K562 (cell line): ENCODE measurements at regions not wholly inside any gene's neighbourhood (a gene's known extent, or its start where the extent isn't known, plus 50 kb on each side); places are given as distances from the start of the nearest gene placed in this dataset.

Experiments used
- ATAC-seq: fragments of 200-7000 bp; cut with Tn5 transposase; 3 replicates; pipeline ENCODE4 v1.9.1; 2020; ENCODE audit warnings: moderate library complexity
- BruUV-seq: library from RNA; stranded (reverse); fragments of 400-500 nt; replicated peaks from 2 replicates; lab custom pipeline; 2021; lab: Mats Ljungman, UMichigan
- CTCF ChIA-PET: fragments of 300-600 bp; formaldehyde crosslinking; extraction: SDS; loops from one replicate; lab custom pipeline; 2021; ENCODE audit warnings: low intra/inter-chr PET ratio; lab: Yijun Ruan, JAX
- POLR2A ChIA-PET: fragments of 300-600, 350-650 bp; sonication (Branson Sonifier 250); formaldehyde crosslinking; extraction: SDS; loops from one replicate; lab custom pipeline; 2021; ENCODE audit warnings: antibody characterized with exemption, inconsistent platforms; lab: Yijun Ruan, JAX
- DNase-seq, 4 experiments: peaks; one replicate each; pipeline versions ENCODE4 v3.0.0 to v3.0.0-alpha.2; 2011 to 2018; ENCODE audit warnings: low spot score in 3 of 4, mixed read lengths in 3 of 4; ENCODE audit errors: extremely low read depth in 1 of 4
- FAIRE-seq: peaks from 2 replicates; lab custom pipeline; 2011; peaks lifted over from hg19 to GRCh38; lab: Jason Lieb, UNC
- H2AFZ ChIP-seq: 2 replicates; pipeline ENCODE4 v1.6.0; 2011; ENCODE audit warnings: low read depth, low read length, control low read depth, inconsistent platforms
- H3K27ac ChIP-seq: fragments of 200-600 bp; 3 replicates; pipeline ENCODE4 v1.8.0; 2011; ENCODE audit warnings: low read depth, mild to moderate bottlenecking, control low read depth, inconsistent platforms, low read length, moderate library complexity, mixed read lengths; ENCODE audit errors: extremely low read depth
- H3K27me3 ChIP-seq, 2 experiments: fragments of 300-600 bp in 1 of 2; 2 replicates in 1 of 2; 3 replicates in 1 of 2; pipeline versions ENCODE4 v1.6.0 to v1.8.0; 2011; ENCODE audit warnings: inconsistent platforms in 2 of 2, low read length in 2 of 2, mild to moderate bottlenecking in 1 of 2, mixed read lengths in 1 of 2, moderate library complexity in 1 of 2; ENCODE audit not compliant: control insufficient read depth in 2 of 2, insufficient read depth in 2 of 2
- H3K36me3 ChIP-seq: fragments of 300-600 bp; 3 replicates; pipeline ENCODE4 v1.8.0; 2011; ENCODE audit warnings: mild to moderate bottlenecking, low read length, inconsistent platforms; ENCODE audit not compliant: control insufficient read depth, insufficient read depth
- H3K4me1 ChIP-seq, 2 experiments: fragments of 200-600 bp in 1 of 2; replicated peaks in 1 of 2; 2 replicates in 1 of 2; 3 replicates in 1 of 2; pipeline versions ENCODE4 v1.5.1 to v1.8.0; 2011; ENCODE audit warnings: inconsistent platforms in 2 of 2, low read length in 2 of 2, mild to moderate bottlenecking in 1 of 2, mixed read lengths in 1 of 2, moderate library complexity in 1 of 2; ENCODE audit not compliant: control insufficient read depth in 2 of 2, insufficient read depth in 2 of 2
- H3K4me2 ChIP-seq: 2 replicates; pipeline ENCODE4 v1.6.1; 2011; ENCODE audit warnings: low read length, control low read depth, inconsistent platforms, mixed read lengths; ENCODE audit not compliant: insufficient read depth
- H3K4me3 ChIP-seq: fragments of 200-600 bp; sonication (generic), shearing (Covaris generic); 2 replicates; pipeline ENCODE4 v1.5.1; 2016; ENCODE audit warnings: control low read depth, inconsistent platforms
- H3K79me2 ChIP-seq: fragments of 200-600 bp; 3 replicates; pipeline ENCODE4 v1.8.0; 2011; ENCODE audit warnings: low read length, inconsistent platforms; ENCODE audit not compliant: control insufficient read depth, insufficient read depth
- H3K9ac ChIP-seq, 2 experiments: 2 replicates each; pipeline versions ENCODE4 v1.6.0 to v1.6.1; 2011; ENCODE audit warnings: low read depth in 2 of 2, low read length in 2 of 2, control low read depth in 1 of 2, inconsistent platforms in 1 of 2, mild to moderate bottlenecking in 1 of 2, mixed read lengths in 1 of 2; ENCODE audit not compliant: insufficient read depth in 1 of 2
- H3K9me1 ChIP-seq: one replicate; pipeline ENCODE4 v1.6.0; 2011; ENCODE audit warnings: inconsistent platforms, mild to moderate bottlenecking, low read length, moderate library complexity; ENCODE audit not compliant: control insufficient read depth, insufficient read depth
- H3K9me3 ChIP-seq: replicated peaks from 2 replicates; pipeline ENCODE4 v1.5.1; 2011; ENCODE audit warnings: low read depth, low read length, inconsistent platforms; ENCODE audit not compliant: control insufficient read depth, insufficient read depth
- H4K20me1 ChIP-seq: replicated peaks from 2 replicates; pipeline ENCODE4 v1.6.1; 2011; ENCODE audit warnings: low read length, inconsistent platforms, mixed read lengths; ENCODE audit not compliant: control insufficient read depth, insufficient read depth
- ARID1B ChIP-seq: fragments of 450-650 bp; IDR thresholded peaks from 2 replicates; pipeline ENCODE4 v1.6.1; 2016; ENCODE audit warnings: antibody characterized with exemption, mild to moderate bottlenecking, inconsistent platforms
- CREM ChIP-seq: IDR thresholded peaks from 2 replicates; pipeline ENCODE4 v1.6.1; 2014; ENCODE audit warnings: antibody characterized with exemption, low read depth
- NFE2L1 ChIP-seq: fragments of 450-650 bp; IDR thresholded peaks from 2 replicates; pipeline ENCODE4 v1.6.1; 2016; ENCODE audit warnings: missing genetic modification characterization, low read depth, mild to moderate bottlenecking, missing compliant biosample characterization, moderate library complexity, borderline replicate concordance
- POLR2A ChIP-seq: fragments of 450-650 bp; conservative IDR thresholded peaks from 2 replicates; pipeline ENCODE4 v1.6.1; 2016
- RBBP5 ChIP-seq: fragments of 200-600 bp; sonication (generic); IDR thresholded peaks from 2 replicates; pipeline ENCODE4 v1.6.1; 2012; ENCODE audit warnings: borderline replicate concordance, mild to moderate bottlenecking, low read length, control low read depth, inconsistent platforms; ENCODE audit not compliant: insufficient read depth, poor library complexity, severe bottlenecking
- RBM25 ChIP-seq: fragments of 200-400 bp; formaldehyde crosslinking; IDR thresholded peaks from 2 replicates; pipeline ENCODE4 v1.6.1; 2018; ENCODE audit warnings: low read length, low read depth, moderate library complexity; ENCODE audit not compliant: severe bottlenecking
- ZNF184 ChIP-seq: sonication (generic); formaldehyde crosslinking; IDR thresholded peaks from 2 replicates; pipeline ENCODE4 v1.5.0; 2020; ENCODE audit warnings: missing genetic modification reagents
- ZNF263 ChIP-seq: sonication (generic); formaldehyde crosslinking; IDR thresholded peaks from 2 replicates; pipeline ENCODE4 v1.8.0; 2022; ENCODE audit warnings: mild to moderate bottlenecking, missing genetic modification reagents, borderline replicate concordance
- WGBS: fragments of 100-300 bp; shearing (Covaris generic); methylation state at CpG from one replicate; pipeline ENCODE4 v1.1.6; 2016; ENCODE audit warnings: low coverage, mixed read lengths; ENCODE audit not compliant: insufficient coverage; ENCODE audit errors: missing lambda C conversion rate; 5-methylcytosine and 5-hydroxymethylcytosine counted together
- in situ Hi-C: fragments of 300-500 bp; cut with MboI; formaldehyde crosslinking; loops from 4 replicates; pipeline ENCODE4 v1.15.0; 2018; ENCODE audit warnings: inconsistent platforms, mixed read lengths
- intact Hi-C: fragments of 100-400 bp; cut with micrococcal nuclease; formaldehyde crosslinking; loops from 2 replicates; pipeline ENCODE4 v1.14.2; 2022
- TF ChIP-seq, protein P1 (sequence below): fragments of 450-650 bp; IDR thresholded peaks from 2 replicates; pipeline ENCODE4 v1.6.1; 2014; ENCODE audit warnings: low read depth, mild to moderate bottlenecking, moderate library complexity, borderline replicate concordance
- TF ChIP-seq, protein P2 (sequence below): sonication (generic); formaldehyde crosslinking; IDR thresholded peaks from 2 replicates; pipeline ENCODE4 v1.9.0; 2022; ENCODE audit warnings: mild to moderate bottlenecking, missing genetic modification reagents
- TF ChIP-seq, protein P3 (sequence below), 2 experiments: fragments of 250-450 bp in 1 of 2; fragments of 450-650 bp in 1 of 2; sonication (Bioruptor Pico) in 1 of 2; IDR thresholded peaks; 2 replicates each; pipeline versions ENCODE4 v1.6.1 to v1.8.0; 2016 to 2021; ENCODE audit warnings: mild to moderate bottlenecking in 2 of 2, moderate library complexity in 2 of 2, missing compliant biosample characterization in 1 of 2, missing genetic modification characterization in 1 of 2
- TF ChIP-seq, protein P4 (sequence below): sonication (generic); IDR thresholded peaks from 2 replicates; pipeline ENCODE4 v1.6.1; 2016
- TF ChIP-seq, protein P5 (sequence below): sonication (generic); formaldehyde crosslinking; IDR thresholded peaks from 2 replicates; pipeline ENCODE4 v1.8.0; 2022; ENCODE audit warnings: mild to moderate bottlenecking, missing genetic modification reagents

DNA sequence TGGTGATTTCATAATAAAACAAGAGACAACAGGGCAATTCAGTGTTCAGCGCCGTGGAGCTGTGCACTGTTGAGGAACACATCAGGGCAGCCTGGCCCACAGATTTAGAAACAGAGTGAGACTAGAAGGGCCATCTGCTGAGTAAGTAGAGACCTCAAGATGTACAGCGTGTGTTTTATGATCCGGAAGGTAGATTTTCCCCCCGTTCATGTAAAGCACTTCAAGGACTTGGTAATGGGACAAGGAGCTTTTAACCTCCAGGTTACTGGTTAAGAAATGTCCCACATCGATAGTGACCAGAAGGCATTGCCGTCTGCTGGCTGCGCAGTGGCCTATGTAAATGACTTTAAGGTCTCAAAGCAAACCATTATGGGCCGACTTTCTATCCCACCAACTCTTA, 1057.7 kb upstream of the EEF2KMT start (continued):
- TF ChIP-seq, protein P1, sequence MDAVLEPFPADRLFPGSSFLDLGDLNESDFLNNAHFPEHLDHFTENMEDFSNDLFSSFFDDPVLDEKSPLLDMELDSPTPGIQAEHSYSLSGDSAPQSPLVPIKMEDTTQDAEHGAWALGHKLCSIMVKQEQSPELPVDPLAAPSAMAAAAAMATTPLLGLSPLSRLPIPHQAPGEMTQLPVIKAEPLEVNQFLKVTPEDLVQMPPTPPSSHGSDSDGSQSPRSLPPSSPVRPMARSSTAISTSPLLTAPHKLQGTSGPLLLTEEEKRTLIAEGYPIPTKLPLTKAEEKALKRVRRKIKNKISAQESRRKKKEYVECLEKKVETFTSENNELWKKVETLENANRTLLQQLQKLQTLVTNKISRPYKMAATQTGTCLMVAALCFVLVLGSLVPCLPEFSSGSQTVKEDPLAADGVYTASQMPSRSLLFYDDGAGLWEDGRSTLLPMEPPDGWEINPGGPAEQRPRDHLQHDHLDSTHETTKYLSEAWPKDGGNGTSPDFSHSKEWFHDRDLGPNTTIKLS: no peak
- TF ChIP-seq RBBP5 (no peak), POLR2A (no peak), ZNF184 (no peak)
- TF ChIP-seq, protein P2, sequence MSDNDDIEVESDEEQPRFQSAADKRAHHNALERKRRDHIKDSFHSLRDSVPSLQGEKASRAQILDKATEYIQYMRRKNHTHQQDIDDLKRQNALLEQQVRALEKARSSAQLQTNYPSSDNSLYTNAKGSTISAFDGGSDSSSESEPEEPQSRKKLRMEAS (CRISPR knock-in tag): no peak
- TF ChIP-seq, protein P3, sequence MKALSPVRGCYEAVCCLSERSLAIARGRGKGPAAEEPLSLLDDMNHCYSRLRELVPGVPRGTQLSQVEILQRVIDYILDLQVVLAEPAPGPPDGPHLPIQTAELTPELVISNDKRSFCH (CRISPR knock-in tag; IDR thresholded peaks at IDR 0.05): no peak
- TF ChIP-seq, protein P3 (tag; IDR thresholded peaks at IDR 0.05): no peak
- TF ChIP-seq, protein P4, sequence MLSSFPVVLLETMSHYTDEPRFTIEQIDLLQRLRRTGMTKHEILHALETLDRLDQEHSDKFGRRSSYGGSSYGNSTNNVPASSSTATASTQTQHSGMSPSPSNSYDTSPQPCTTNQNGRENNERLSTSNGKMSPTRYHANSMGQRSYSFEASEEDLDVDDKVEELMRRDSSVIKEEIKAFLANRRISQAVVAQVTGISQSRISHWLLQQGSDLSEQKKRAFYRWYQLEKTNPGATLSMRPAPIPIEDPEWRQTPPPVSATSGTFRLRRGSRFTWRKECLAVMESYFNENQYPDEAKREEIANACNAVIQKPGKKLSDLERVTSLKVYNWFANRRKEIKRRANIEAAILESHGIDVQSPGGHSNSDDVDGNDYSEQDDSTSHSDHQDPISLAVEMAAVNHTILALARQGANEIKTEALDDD: no peak

DNA sequence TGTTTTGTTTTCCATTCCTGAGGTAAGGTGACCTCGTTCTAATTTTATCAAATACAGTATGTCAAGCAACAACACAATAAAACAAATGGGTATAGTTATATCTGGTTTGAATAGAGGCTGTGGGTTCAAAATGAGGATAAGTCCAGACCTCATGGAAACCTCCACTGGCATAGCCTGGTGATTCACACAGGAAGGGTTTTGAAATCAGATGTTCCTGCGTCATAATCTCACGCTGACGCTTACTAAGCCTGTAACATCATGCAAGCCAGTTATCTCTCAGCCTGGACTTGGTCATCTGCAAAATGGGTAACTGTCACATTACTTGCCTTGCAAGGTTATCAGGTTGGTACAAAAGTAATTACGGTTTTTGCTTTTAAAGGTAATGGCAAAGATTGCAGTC, 1056.3 kb upstream of the EEF2KMT start:
- ChIA-PET POLR2A (no interaction called here), CTCF (no interaction called here)
- Histone ChIP-seq H3K36me3 (no peaks in the 10 kb centered on the region), H4K20me1 (no peaks in the 10 kb centered on the region), H3K4me2 (no peak overlapping the region), H3K9ac (no peak overlapping the region), H3K4me3 (no peak overlapping the region), H3K9me3 (no peaks in the 10 kb centered on the region), H3K4me1 (no peaks in the 10 kb centered on the region), H3K27me3 (no peaks in the 10 kb centered on the region), H3K79me2 (no peaks in the 10 kb centered on the region), H3K9me1 (no peaks in the 10 kb centered on the region), H2AFZ (no peak overlapping the region), H3K27ac (no peak overlapping the region)
- WGBS: 0% methylated on average over 5 of the region's 5 CpGs
- intact Hi-C loops (no loop called here), in situ Hi-C loops (no loop called here)
- FAIRE-seq: no peak
- DNase-seq: no peak
- no peak for ATAC-seq
- BruUV-seq: no TSS peak
- no peak for TF ChIP-seq ZNF263 (CRISPR knock-in tag)
- TF ChIP-seq NFE2L1 (tag): no peak
- TF ChIP-seq RBM25: peak; percentile 10
- TF ChIP-seq, protein P5, sequence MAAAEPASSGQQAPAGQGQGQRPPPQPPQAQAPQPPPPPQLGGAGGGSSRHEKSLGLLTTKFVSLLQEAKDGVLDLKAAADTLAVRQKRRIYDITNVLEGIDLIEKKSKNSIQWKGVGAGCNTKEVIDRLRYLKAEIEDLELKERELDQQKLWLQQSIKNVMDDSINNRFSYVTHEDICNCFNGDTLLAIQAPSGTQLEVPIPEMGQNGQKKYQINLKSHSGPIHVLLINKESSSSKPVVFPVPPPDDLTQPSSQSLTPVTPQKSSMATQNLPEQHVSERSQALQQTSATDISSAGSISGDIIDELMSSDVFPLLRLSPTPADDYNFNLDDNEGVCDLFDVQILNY: no peak
- TF ChIP-seq CREM: peak; percentile 38; the same call in 1 of the 2 replicates
- no peak for TF ChIP-seq ARID1B
